HG02623 (cell line): ENCODE measurements at regions not wholly inside any gene's neighbourhood (a gene's known extent, or its start where the extent isn't known, plus 50 kb on each side); places are given as distances from the start of the nearest gene placed in this dataset.
A peak's percentile ranks its signal among the peaks of the same experiment; 100 is the strongest.
"Not testable (repeated sequence)": the region's sequence is repeated elsewhere in the genome, so short reads cannot be mapped to it uniquely, and the experiment has no call there.

ENCODE experiments used
- ATAC-seq: cut with Tn5 transposase; IDR thresholded peaks from one replicate; pipeline ENCODE4 v1.9.1; 2021; ENCODE audit warnings: moderate library complexity; ENCODE audit not compliant: unreplicated experiment

DNA sequence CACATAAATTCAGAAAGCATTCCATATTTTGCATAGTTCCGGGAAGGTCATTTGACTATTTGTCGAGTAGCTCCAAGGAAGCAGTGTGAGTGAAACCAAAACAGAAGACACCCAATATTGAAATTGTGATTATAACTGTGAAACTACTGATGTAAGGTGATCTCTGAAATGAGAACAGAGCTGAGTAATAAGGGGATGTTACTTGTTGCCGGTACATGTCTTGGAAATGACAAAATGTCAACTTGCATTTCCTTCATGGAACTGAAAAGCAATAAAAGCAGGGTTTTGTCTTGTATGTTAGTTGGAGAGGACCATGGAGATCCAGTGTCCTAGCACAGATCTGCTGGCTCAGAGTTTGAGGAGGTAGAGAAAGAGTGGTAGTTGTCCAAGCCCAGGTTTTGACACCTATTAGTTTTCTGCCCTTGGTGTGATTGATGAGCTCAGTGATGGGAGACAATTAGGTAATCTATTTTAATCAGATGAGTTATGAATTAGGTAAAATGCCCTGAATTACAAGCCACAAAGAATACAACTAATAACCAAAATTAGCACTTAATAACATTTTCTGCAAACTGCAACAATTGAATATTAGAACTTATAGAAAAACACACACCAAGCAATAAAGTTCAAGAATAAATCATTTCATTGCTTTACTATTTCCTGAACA is 58.7 kb upstream of the ZNF519 start:
- ATAC-seq: peak; percentile 87

DNA sequence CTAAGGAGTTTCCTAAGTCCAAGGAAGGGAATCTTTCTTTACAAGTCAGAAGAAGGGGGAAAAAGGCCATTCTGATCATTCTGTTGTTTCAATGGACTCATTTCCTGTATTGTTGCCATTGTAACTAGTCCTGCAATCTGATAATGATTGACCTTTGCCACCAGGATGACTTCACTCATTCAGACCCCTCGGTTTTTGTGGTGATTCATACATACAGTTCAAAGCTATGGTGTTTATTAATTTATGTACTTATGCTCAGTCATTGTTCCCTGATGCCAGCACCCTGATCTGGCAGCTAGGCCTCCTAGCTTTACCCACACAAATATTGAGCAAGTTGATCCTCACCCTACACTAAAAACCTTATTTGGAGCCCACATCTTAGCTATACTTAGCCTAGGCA is 57.6 kb upstream of the ZNF519 start:
- ATAC-seq: no peak

DNA sequence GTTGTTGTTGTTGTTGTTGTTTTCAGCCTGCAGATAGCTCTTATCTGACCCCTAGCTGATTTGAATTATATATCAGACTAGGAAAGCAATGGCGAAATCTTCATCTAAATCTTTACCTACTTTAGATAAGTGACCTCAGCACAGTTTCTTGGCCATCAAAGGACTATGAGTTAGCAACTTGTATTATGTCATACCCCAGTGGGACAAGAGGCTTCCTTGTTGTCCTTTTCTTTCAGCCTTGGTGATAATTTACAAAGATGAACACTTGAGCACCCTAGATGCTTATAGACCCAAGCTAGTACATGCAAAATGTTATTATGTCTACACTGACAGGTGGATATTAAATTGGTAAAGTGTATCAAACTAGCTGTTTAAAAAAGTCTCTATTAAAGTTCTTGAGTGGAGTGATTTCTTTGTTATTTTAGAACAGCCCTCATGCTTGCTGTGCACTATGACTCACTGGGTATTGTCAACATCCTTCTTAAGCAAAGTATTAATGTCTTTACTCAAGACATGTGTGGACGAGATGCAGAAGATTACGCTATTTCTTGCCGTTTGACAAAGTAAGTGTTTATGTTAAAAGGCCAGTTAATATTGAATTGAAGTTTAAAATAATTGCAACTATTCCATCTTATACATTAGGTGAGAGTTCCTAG is 56.6 kb upstream of the ZNF519 start:
- not testable (repeated sequence) for ATAC-seq
